ENCODE measurements at regions not wholly inside any gene's neighbourhood (a gene's known extent, or its start where the extent isn't known, plus 50 kb on each side); places are given as distances from the start of the nearest gene placed in this dataset.
"Not testable (repeated sequence)": the region's sequence is repeated elsewhere in the genome, so short reads cannot be mapped to it uniquely, and the experiment has no call there.

GRCh38 chr4:169934794-169935429 lies 91.3 kb downstream of the MFAP3L start:
- no peak for FAIRE-seq

GRCh38 chr4:169933531-169933930 lies 92.7 kb downstream of the MFAP3L start:
- FAIRE-seq, result no peak

- FAIRE-seq, result no peak
Measured at GRCh38 chr4:169931964-169932363, 94.2 kb downstream of the MFAP3L start.

- FAIRE-seq, result not testable (repeated sequence)
Measured at GRCh38 chr4:169930755-169931154, 95.4 kb downstream of the MFAP3L start.

GRCh38 chr4:169927280-169927679 lies 98.9 kb downstream of the MFAP3L start:
- FAIRE-seq, result no peak

- no peak for FAIRE-seq
Measured at GRCh38 chr4:169925678-169926077, 100.5 kb downstream of the MFAP3L start.

- no peak for FAIRE-seq
Measured at GRCh38 chr4:169922632-169923276, 103.4 kb downstream of the MFAP3L start.

- no peak for FAIRE-seq
Measured at GRCh38 chr4:169921732-169922131, 104.5 kb downstream of the MFAP3L start.

GRCh38 chr4:169921237-169921636 lies 105.0 kb downstream of the MFAP3L start:
- FAIRE-seq, result no peak

- not testable (repeated sequence) for FAIRE-seq
Measured at GRCh38 chr4:169919194-169920124, 106.7 kb downstream of the MFAP3L start.

- no peak for FAIRE-seq
Measured at GRCh38 chr4:169915545-169915944, 110.7 kb downstream of the MFAP3L start.

- FAIRE-seq, result no peak
Measured at GRCh38 chr4:169914866-169915265, 111.3 kb downstream of the MFAP3L start.

- FAIRE-seq, result no peak
Measured at GRCh38 chr4:169912996-169913395, 113.2 kb downstream of the MFAP3L start.

GRCh38 chr4:169909897-169910296 lies 116.3 kb downstream of the MFAP3L start:
- FAIRE-seq, result no peak

GRCh38 chr4:169909479-169909878 lies 116.7 kb downstream of the MFAP3L start:
- FAIRE-seq, result no peak

GRCh38 chr4:169907705-169908104 lies 118.5 kb downstream of the MFAP3L start:
- no peak for FAIRE-seq

GRCh38 chr4:169906821-169907220 lies 119.4 kb downstream of the MFAP3L start:
- no peak for FAIRE-seq

GRCh38 chr4:169906104-169906503 lies 120.1 kb downstream of the MFAP3L start:
- no peak for FAIRE-seq

- no peak for FAIRE-seq
Measured at GRCh38 chr4:169902658-169903345, 123.4 kb downstream of the MFAP3L start.

GRCh38 chr4:169900241-169900845 lies 125.9 kb downstream of the MFAP3L start:
- FAIRE-seq, result no peak

GRCh38 chr4:169899295-169899694 lies 126.9 kb downstream of the MFAP3L start:
- FAIRE-seq, result no peak

- FAIRE-seq, result no peak
Measured at GRCh38 chr4:169898095-169898494, 128.1 kb downstream of the MFAP3L start.

GRCh38 chr4:169894767-169895166 lies 131.4 kb downstream of the MFAP3L start:
- not testable (repeated sequence) for FAIRE-seq
